Smooth muscle cell (in vitro differentiated cells): ENCODE measurements at regions not wholly inside any gene's neighbourhood (a gene's known extent, or its start where the extent isn't known, plus 50 kb on each side); places are given as distances from the start of the nearest gene placed in this dataset.
"Not testable (repeated sequence)": the region's sequence is repeated elsewhere in the genome, so short reads cannot be mapped to it uniquely, and the experiment has no call there.

Source experiments
- DNase-seq: peaks from one replicate; lab custom pipeline; 2025; ENCODE audit not compliant: unreplicated experiment; lab: John Stamatoyannopoulos, UW
- H2AFZ ChIP-seq: fragments of 200-600 bp; sonication (generic); 2 replicates; pipeline ENCODE4 v1.6.0; 2016; ENCODE audit warnings: antibody characterized with exemption, low read depth, mild to moderate bottlenecking
- H3F3A ChIP-seq: fragments of 200-600 bp; sonication (generic); 2 replicates; pipeline ENCODE4 v1.6.0; 2017; ENCODE audit warnings: antibody characterized with exemption, low read depth
- H3K27ac ChIP-seq: fragments of 200-600 bp; sonication (generic); 2 replicates; pipeline ENCODE4 v1.5.1; 2016; ENCODE audit warnings: low read depth, mild to moderate bottlenecking
- H3K27me3 ChIP-seq: fragments of 200-600 bp; sonication (generic); 2 replicates; pipeline ENCODE4 v1.6.1; 2016; ENCODE audit warnings: low read depth, mild to moderate bottlenecking
- H3K36me3 ChIP-seq: fragments of 200-600 bp; sonication (generic); 2 replicates; pipeline ENCODE4 v1.5.1; 2016; ENCODE audit warnings: low read depth
- H3K4me1 ChIP-seq: fragments of 200-600 bp; sonication (generic); 2 replicates; pipeline ENCODE4 v1.5.1; 2016; ENCODE audit warnings: low read depth
- H3K4me2 ChIP-seq: fragments of 200-600 bp; sonication (generic); 2 replicates; pipeline ENCODE4 v1.6.0; 2016; ENCODE audit warnings: mild to moderate bottlenecking
- H3K4me3 ChIP-seq: fragments of 200-600 bp; sonication (generic); 2 replicates; pipeline ENCODE4 v1.5.1; 2016; ENCODE audit warnings: mild to moderate bottlenecking
- H3K79me2 ChIP-seq: fragments of 200-600 bp; sonication (generic); 2 replicates; pipeline ENCODE4 v1.6.0; 2016; ENCODE audit warnings: low read depth, mild to moderate bottlenecking
- H3K9ac ChIP-seq: fragments of 200-600 bp; sonication (generic); 2 replicates; pipeline ENCODE4 v1.6.0; 2016; ENCODE audit warnings: low read depth
- H3K9me3 ChIP-seq: fragments of 200-600 bp; sonication (generic); replicated peaks from 2 replicates; pipeline ENCODE4 v1.5.1; 2016; ENCODE audit warnings: low read depth
- H4K20me1 ChIP-seq: fragments of 200-600 bp; sonication (generic); 2 replicates; pipeline ENCODE4 v1.6.0; 2016; ENCODE audit warnings: low read depth
- CTCF ChIP-seq: fragments of 200-600 bp; sonication (generic); IDR thresholded peaks from 2 replicates; pipeline ENCODE4 v1.5.1; 2017; ENCODE audit warnings: borderline replicate concordance, mild to moderate bottlenecking, antibody characterized with exemption; ENCODE audit not compliant: insufficient read depth, poor library complexity, severe bottlenecking
- WGBS: methylation state at CpG from one replicate; pipeline ENCODE4 v1.1.7; 2016; ENCODE audit warnings: low lambda C conversion rate; 5-methylcytosine and 5-hydroxymethylcytosine counted together

- no peaks in the 10 kb centered on the region for H3K79me2 ChIP-seq
- no peak for TF ChIP-seq CTCF
- no peaks in the 10 kb centered on the region for H3K36me3 ChIP-seq
These were observed 195.8 kb upstream of the ETV3 start for GRCh38 chr1:157334041-157334440.

GRCh38 chr1:157330177-157330576 is 192.0 kb upstream of the ETV3 start:
- H3K36me3 ChIP-seq, H3F3A ChIP-seq, DNase-seq, H3K4me2 ChIP-seq, H3K4me1 ChIP-seq, H2AFZ ChIP-seq, H3K27me3 ChIP-seq, H3K4me3 ChIP-seq, H3K9me3 ChIP-seq, H3K9ac ChIP-seq, H3K27ac ChIP-seq, H3K79me2 ChIP-seq, H4K20me1 ChIP-seq: not testable (repeated sequence)

More at GRCh38 chr1:157334041-157334440, 195.8 kb upstream of the ETV3 start:
- no peaks in the 10 kb centered on the region for H3K27me3 ChIP-seq
- no peaks in the 10 kb centered on the region for H3K4me1 ChIP-seq
- 65% methylated on average over 2 of the region's 2 CpGs for WGBS
- H3F3A ChIP-seq: no peaks in the 10 kb centered on the region
- no peaks in the 10 kb centered on the region for H4K20me1 ChIP-seq
- H3K4me2 ChIP-seq: no peak overlapping the region
- H3K9ac ChIP-seq: no peak overlapping the region
- H2AFZ ChIP-seq: no peak overlapping the region
- H3K9me3 ChIP-seq: no peaks in the 10 kb centered on the region
- DNase-seq: no peak
- no peak overlapping the region for H3K4me3 ChIP-seq
- no peak overlapping the region for H3K27ac ChIP-seq

- not testable (repeated sequence) for H3K9ac ChIP-seq, DNase-seq, H3K4me1 ChIP-seq, H3K79me2 ChIP-seq, H4K20me1 ChIP-seq, H3F3A ChIP-seq, H3K9me3 ChIP-seq, H3K4me3 ChIP-seq, H3K36me3 ChIP-seq, H3K27ac ChIP-seq, H2AFZ ChIP-seq, H3K4me2 ChIP-seq, H3K27me3 ChIP-seq
These were observed 189.9 kb upstream of the ETV3 start for GRCh38 chr1:157328120-157328519.

DNA sequence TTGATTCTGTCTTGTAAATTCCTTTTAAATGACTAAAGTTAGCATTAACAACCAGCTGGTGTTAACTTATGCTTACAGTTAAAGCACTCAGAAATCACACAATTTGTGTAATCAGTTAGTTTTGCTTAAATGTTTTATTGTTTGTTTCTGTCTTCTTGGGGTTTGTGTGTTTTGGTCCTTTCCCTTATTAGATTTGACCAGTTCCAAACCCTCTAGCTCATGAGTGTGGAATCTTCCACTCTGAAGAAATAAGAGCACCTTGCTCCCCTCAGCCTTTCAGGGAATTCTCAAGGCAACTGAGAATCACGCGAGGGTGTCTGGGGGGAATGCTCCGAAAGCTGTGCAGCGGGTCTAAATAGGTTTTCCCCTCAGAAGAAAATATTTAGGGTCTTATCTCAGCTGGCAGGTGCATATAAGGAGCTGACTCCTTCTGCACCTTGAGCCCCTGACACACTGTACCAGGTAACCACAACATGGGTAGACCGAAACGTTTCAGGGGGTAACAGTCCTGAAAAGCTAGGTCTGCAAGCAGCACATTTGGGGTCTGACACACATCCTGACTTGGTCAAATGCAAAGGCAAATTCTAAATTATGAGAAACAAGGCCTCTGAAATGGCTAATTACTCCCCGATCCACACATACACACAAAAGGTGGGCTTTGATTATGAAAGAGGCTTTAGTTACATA is 188.1 kb upstream of the ETV3 start:
- H3K4me1 ChIP-seq: no peaks in the 10 kb centered on the region
- TF ChIP-seq CTCF: no peak
- no peaks in the 10 kb centered on the region for H3K36me3 ChIP-seq
- WGBS: 56% methylated on average over 7 of the region's 7 CpGs
- no peaks in the 10 kb centered on the region for H4K20me1 ChIP-seq
- no peak overlapping the region for H2AFZ ChIP-seq
- DNase-seq: no peak
- H3K27me3 ChIP-seq: no peaks in the 10 kb centered on the region
- H3K27ac ChIP-seq: no peak overlapping the region
- no peaks in the 10 kb centered on the region for H3F3A ChIP-seq
- H3K4me3 ChIP-seq: no peak overlapping the region
- no peak overlapping the region for H3K9ac ChIP-seq
- H3K4me2 ChIP-seq: no peak overlapping the region
- H3K79me2 ChIP-seq: no peaks in the 10 kb centered on the region
- no peaks in the 10 kb centered on the region for H3K9me3 ChIP-seq

- H3K4me3 ChIP-seq: no peak overlapping the region
- no peaks in the 10 kb centered on the region for H4K20me1 ChIP-seq
- 16% methylated on average over 1 of the region's 1 CpG for WGBS
- H3K79me2 ChIP-seq: no peaks in the 10 kb centered on the region
- no peak for DNase-seq
- H3F3A ChIP-seq: no peaks in the 10 kb centered on the region
- no peak overlapping the region for H3K9ac ChIP-seq
- H3K27ac ChIP-seq: no peak overlapping the region
- no peak overlapping the region for H3K4me2 ChIP-seq
- no peaks in the 10 kb centered on the region for H3K9me3 ChIP-seq
- no peaks in the 10 kb centered on the region for H3K36me3 ChIP-seq
- no peaks in the 10 kb centered on the region for H3K27me3 ChIP-seq
- no peak overlapping the region for H2AFZ ChIP-seq
- no peaks in the 10 kb centered on the region for H3K4me1 ChIP-seq
- no peak for TF ChIP-seq CTCF
These were observed 187.0 kb upstream of the ETV3 start for GRCh38 chr1:157325220-157325619.

GRCh38 chr1:157321972-157322371 is 183.8 kb upstream of the ETV3 start:
- not testable (repeated sequence) for H3K4me3 ChIP-seq, H3K9me3 ChIP-seq, H3K79me2 ChIP-seq, H3K4me2 ChIP-seq, H3K27me3 ChIP-seq, H3K9ac ChIP-seq, H3K27ac ChIP-seq, H3K4me1 ChIP-seq, H3K36me3 ChIP-seq, H2AFZ ChIP-seq, H3F3A ChIP-seq, H4K20me1 ChIP-seq, DNase-seq
- WGBS: 100% methylated on average over 1 of the region's 1 CpG
